ENCODE measurements at regions not wholly inside any gene's neighbourhood (a gene's known extent, or its start where the extent isn't known, plus 50 kb on each side); places are given as distances from the start of the nearest gene placed in this dataset.

DNA sequence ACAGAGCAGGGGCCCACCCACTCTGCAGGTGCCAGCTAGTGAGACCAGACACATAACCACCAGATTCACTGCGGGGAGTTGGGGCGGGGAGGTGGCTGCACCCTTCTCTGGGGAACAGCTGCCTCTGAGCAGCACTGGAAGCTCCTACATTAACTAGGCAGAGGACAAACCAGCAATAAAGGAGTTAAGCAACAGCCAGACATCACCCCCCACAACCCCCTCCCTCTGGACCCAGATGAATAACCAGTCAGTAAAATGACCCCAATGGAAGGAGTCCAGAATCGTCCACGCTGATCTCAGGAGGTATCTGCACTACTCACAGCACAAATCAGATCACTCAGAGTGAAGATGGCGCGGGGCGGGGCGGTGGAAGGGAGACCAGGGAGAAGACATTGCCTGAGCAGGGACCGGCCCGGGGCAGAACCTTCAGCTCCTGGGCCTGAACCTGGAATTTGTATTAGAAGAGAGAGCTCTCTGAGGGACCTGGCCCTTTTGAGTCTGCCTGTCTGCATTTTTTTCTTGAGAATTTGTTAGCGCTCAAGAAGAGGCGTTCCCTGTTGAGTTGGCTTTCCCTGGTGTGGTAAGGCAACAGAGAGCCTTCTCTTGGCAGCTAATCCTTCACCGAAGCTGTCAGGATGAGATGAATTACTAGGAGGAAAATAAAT, 125.5 kb upstream of the NCAM1 start:
- DNase-seq (ENCODE audit: low spot score): no peak
- WGBS: 81% methylated on average over 13 of the region's 13 CpGs
- H3K4me3 ChIP-seq (ENCODE audit: low read depth in 1 of 3, low read length in 3 of 3): no peak overlapping the region
- no peaks in the 10 kb centered on the region for H3K36me3 ChIP-seq (ENCODE audit: control insufficient read depth in 4 of 4, insufficient read depth in 3 of 4, low read depth in 1 of 4, low read length in 3 of 4)
- no peak overlapping the region for H3K9ac ChIP-seq (ENCODE audit: low read depth in 1 of 2, low read length in 2 of 2)
- no peaks in the 10 kb centered on the region for H3K9me3 ChIP-seq (ENCODE audit: control insufficient read depth in 4 of 4, low read length in 3 of 4)
- H3K4me1 ChIP-seq (ENCODE audit: control insufficient read depth in 4 of 4, insufficient read depth in 4 of 4, low read length in 3 of 4): no peaks in the 10 kb centered on the region
- H3K27ac ChIP-seq (ENCODE audit: low read depth in 1 of 2, low read length in 2 of 2): no peak overlapping the region
- TF ChIP-seq HNF4A (conservative IDR thresholded peaks at IDR 0.05) (no peak), JUND (IDR thresholded peaks at IDR 0.05) (no peak), RXRA (IDR thresholded peaks at IDR 0.05) (no peak)
- TF ChIP-seq, protein P1, sequence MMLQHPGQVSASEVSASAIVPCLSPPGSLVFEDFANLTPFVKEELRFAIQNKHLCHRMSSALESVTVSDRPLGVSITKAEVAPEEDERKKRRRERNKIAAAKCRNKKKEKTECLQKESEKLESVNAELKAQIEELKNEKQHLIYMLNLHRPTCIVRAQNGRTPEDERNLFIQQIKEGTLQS (IDR thresholded peaks at IDR 0.05): no peak
- TF ChIP-seq, protein P2, sequence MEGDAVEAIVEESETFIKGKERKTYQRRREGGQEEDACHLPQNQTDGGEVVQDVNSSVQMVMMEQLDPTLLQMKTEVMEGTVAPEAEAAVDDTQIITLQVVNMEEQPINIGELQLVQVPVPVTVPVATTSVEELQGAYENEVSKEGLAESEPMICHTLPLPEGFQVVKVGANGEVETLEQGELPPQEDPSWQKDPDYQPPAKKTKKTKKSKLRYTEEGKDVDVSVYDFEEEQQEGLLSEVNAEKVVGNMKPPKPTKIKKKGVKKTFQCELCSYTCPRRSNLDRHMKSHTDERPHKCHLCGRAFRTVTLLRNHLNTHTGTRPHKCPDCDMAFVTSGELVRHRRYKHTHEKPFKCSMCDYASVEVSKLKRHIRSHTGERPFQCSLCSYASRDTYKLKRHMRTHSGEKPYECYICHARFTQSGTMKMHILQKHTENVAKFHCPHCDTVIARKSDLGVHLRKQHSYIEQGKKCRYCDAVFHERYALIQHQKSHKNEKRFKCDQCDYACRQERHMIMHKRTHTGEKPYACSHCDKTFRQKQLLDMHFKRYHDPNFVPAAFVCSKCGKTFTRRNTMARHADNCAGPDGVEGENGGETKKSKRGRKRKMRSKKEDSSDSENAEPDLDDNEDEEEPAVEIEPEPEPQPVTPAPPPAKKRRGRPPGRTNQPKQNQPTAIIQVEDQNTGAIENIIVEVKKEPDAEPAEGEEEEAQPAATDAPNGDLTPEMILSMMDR (IDR thresholded peaks at IDR 0.05; ENCODE audit: low read depth, low read length, missing input control): no peak
- H3K27me3 ChIP-seq (ENCODE audit: control insufficient read depth in 4 of 4, insufficient read depth in 4 of 4, low read length in 3 of 4): peaks cover 0 to 6% (median 0%) of the 10 kb centered on the region in 4 donors

DNA sequence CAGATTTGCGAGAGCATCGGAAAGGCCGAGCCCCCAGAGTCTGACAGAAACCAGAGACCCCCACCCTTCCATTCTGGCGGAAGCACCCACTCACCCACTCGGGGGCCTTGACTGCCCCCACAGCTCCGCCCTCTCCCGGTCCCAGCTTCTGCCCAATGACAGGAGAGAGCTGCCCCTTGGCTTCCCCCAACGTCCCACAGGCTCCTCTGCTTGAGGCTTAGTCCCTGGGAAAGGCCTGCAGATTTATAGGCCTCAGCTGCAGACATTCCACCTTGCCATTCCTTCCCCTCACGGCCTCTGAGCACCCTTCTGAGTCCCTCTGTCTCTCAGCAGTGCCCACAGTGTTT, 125.0 kb upstream of the NCAM1 start:
- TF ChIP-seq NR2F2 (IDR thresholded peaks at IDR 0.05) (no peak), RAD21 (IDR thresholded peaks at IDR 0.05) (no peak), GABPA (IDR thresholded peaks at IDR 0.05 in 1 of 2, conservative IDR thresholded peaks at IDR 0.05 in 1 of 2) (no peak)
- no peak overlapping the region for H3K27ac ChIP-seq (ENCODE audit: low read depth in 1 of 2, low read length in 2 of 2)
- WGBS: 73% methylated on average over 9 of the region's 9 CpGs

DNA sequence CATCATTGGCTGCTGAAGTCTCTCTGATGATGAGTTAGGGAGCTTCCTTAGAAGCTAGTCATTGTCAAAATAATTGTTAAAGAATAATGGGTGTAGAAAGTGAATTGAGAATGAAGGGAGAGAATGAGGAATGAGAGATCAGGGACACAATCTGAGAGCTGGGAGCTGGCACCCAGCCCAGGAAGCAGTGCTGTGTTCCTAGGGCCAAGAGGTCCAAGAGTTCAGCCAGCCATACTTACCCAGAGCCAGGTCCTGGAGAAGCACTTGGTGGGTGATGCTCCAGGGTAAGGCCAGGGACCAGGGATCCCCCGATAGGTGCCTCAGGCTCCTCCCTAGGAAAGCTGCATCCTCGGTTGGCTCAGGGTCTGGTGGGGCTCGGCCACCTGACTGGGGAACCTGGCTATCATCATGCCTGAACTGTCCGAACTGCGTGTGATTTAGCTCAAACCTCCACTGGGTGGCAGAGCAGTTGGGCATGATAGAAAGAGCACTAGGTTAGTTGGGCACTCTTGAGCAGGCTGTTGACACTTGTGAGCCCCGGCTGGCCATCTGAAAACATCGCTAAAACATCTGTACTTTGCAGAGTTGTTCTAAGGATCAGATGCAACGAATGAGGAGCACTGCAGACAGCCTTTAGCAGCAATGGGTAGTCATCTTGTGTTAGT, 123.9 kb upstream of the NCAM1 start:
- DNase-seq (ENCODE audit: low spot score): no peak
- Histone ChIP-seq H3K27ac (ENCODE audit: low read depth in 1 of 2, low read length in 2 of 2) (no peak overlapping the region), H3K27me3 (ENCODE audit: control insufficient read depth in 4 of 4, insufficient read depth in 4 of 4, low read length in 3 of 4) (peaks cover 0 to 3% (median 0%) of the 10 kb centered on the region in 4 donors), H3K4me1 (ENCODE audit: control insufficient read depth in 4 of 4, insufficient read depth in 4 of 4, low read length in 3 of 4) (no peaks in the 10 kb centered on the region), H3K9me3 (ENCODE audit: control insufficient read depth in 4 of 4, low read length in 3 of 4) (no peaks in the 10 kb centered on the region), H3K36me3 (ENCODE audit: control insufficient read depth in 4 of 4, insufficient read depth in 3 of 4, low read depth in 1 of 4, low read length in 3 of 4) (no peaks in the 10 kb centered on the region), H3K4me3 (ENCODE audit: low read depth in 1 of 3, low read length in 3 of 3) (no peak overlapping the region), H3K9ac (ENCODE audit: low read depth in 1 of 2, low read length in 2 of 2) (no peak overlapping the region)
- 71% methylated on average over 8 of the region's 8 CpGs for WGBS
- TF ChIP-seq, protein P3, sequence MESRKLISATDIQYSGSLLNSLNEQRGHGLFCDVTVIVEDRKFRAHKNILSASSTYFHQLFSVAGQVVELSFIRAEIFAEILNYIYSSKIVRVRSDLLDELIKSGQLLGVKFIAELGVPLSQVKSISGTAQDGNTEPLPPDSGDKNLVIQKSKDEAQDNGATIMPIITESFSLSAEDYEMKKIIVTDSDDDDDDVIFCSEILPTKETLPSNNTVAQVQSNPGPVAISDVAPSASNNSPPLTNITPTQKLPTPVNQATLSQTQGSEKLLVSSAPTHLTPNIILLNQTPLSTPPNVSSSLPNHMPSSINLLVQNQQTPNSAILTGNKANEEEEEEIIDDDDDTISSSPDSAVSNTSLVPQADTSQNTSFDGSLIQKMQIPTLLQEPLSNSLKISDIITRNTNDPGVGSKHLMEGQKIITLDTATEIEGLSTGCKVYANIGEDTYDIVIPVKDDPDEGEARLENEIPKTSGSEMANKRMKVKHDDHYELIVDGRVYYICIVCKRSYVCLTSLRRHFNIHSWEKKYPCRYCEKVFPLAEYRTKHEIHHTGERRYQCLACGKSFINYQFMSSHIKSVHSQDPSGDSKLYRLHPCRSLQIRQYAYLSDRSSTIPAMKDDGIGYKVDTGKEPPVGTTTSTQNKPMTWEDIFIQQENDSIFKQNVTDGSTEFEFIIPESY (IDR thresholded peaks at IDR 0.05): no peak
- no peak for TF ChIP-seq JUND (IDR thresholded peaks at IDR 0.05)
- no peak for TF ChIP-seq YY1 (IDR thresholded peaks at IDR 0.05)
- no peak for TF ChIP-seq EGR1 (IDR thresholded peaks at IDR 0.05; ENCODE audit: low read depth in 2 of 2)
- TF ChIP-seq, protein P1 (IDR thresholded peaks at IDR 0.05): no peak
- TF ChIP-seq RXRA (IDR thresholded peaks at IDR 0.05): no peak
- TF ChIP-seq SP1 (IDR thresholded peaks at IDR 0.05): no peak
- TF ChIP-seq RAD21 (IDR thresholded peaks at IDR 0.05): no peak
- TF ChIP-seq TAF1 (conservative IDR thresholded peaks at IDR 0.05): no peak
- TF ChIP-seq HNF4A (conservative IDR thresholded peaks at IDR 0.05): no peak
- no peak for TF ChIP-seq GABPA (IDR thresholded peaks at IDR 0.05 in 1 of 2, conservative IDR thresholded peaks at IDR 0.05 in 1 of 2)
- TF ChIP-seq, protein P4, sequence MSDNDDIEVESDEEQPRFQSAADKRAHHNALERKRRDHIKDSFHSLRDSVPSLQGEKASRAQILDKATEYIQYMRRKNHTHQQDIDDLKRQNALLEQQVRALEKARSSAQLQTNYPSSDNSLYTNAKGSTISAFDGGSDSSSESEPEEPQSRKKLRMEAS (IDR thresholded peaks at IDR 0.05): no peak
- TF ChIP-seq FOXA1 (IDR thresholded peaks at IDR 0.05): no peak
- TF ChIP-seq NR2F2 (IDR thresholded peaks at IDR 0.05): no peak
- no peak for TF ChIP-seq HNF4G (IDR thresholded peaks at IDR 0.05)
- TF ChIP-seq, protein P2 (IDR thresholded peaks at IDR 0.05; ENCODE audit: low read depth, low read length, missing input control): no peak

More for the DNA sequence above, 125.0 kb upstream of the NCAM1 start:
- Histone ChIP-seq H3K9me3 (ENCODE audit: control insufficient read depth in 4 of 4, low read length in 3 of 4) (no peaks in the 10 kb centered on the region), H3K9ac (ENCODE audit: low read depth in 1 of 2, low read length in 2 of 2) (no peak overlapping the region), H3K4me3 (ENCODE audit: low read depth in 1 of 3, low read length in 3 of 3) (no peak overlapping the region), H3K36me3 (ENCODE audit: control insufficient read depth in 4 of 4, insufficient read depth in 3 of 4, low read depth in 1 of 4, low read length in 3 of 4) (no peaks in the 10 kb centered on the region), H3K4me1 (ENCODE audit: control insufficient read depth in 4 of 4, insufficient read depth in 4 of 4, low read length in 3 of 4) (no peaks in the 10 kb centered on the region), H3K27me3 (ENCODE audit: control insufficient read depth in 4 of 4, insufficient read depth in 4 of 4, low read length in 3 of 4) (peaks cover 0 to 6% (median 0%) of the 10 kb centered on the region in 4 donors)
- no peak for DNase-seq (ENCODE audit: low spot score)

Data from liver (tissue), 8 donors.